DOHH2 (cell line): ENCODE measurements at regions not wholly inside any gene's neighbourhood (a gene's known extent, or its start where the extent isn't known, plus 50 kb on each side); places are given as distances from the start of the nearest gene placed in this dataset.

Source experiments
- H3F3A ChIP-seq: fragments of 200-600 bp; sonication (generic), shearing (Covaris generic); 2 replicates; pipeline ENCODE4 v1.6.0; 2016; ENCODE audit warnings: antibody characterized with exemption, mild to moderate bottlenecking; ENCODE audit not compliant: control insufficient read depth, insufficient read depth
- H3K27ac ChIP-seq: fragments of 200-600 bp; sonication (generic); 2 replicates; pipeline ENCODE4 v1.5.1; 2014; ENCODE audit warnings: low read depth, mild to moderate bottlenecking, low read length, moderate library complexity
- H3K27me3 ChIP-seq: fragments of 200-600 bp; sonication (generic); 2 replicates; pipeline ENCODE4 v1.6.1; 2014; ENCODE audit warnings: mild to moderate bottlenecking, low read length, mixed read lengths; ENCODE audit not compliant: control insufficient read depth
- H3K36me3 ChIP-seq: fragments of 200-600 bp; sonication (generic); 2 replicates; pipeline ENCODE4 v1.6.1; 2014; ENCODE audit warnings: mild to moderate bottlenecking, low read length, moderate library complexity, mixed read lengths; ENCODE audit not compliant: control insufficient read depth
- H3K4me1 ChIP-seq: fragments of 200-600 bp; sonication (generic); 2 replicates; pipeline ENCODE4 v1.6.1; 2014; ENCODE audit warnings: mild to moderate bottlenecking, low read length, mixed read lengths; ENCODE audit not compliant: control insufficient read depth
- H3K4me2 ChIP-seq: fragments of 200-600 bp; sonication (generic); 2 replicates; pipeline ENCODE4 v1.6.0; 2014; ENCODE audit warnings: mild to moderate bottlenecking, low read length, moderate library complexity
- H3K4me3 ChIP-seq: fragments of 200-600 bp; sonication (generic); 2 replicates; pipeline ENCODE4 v1.5.1; 2014; ENCODE audit warnings: mild to moderate bottlenecking, low read length, mixed read lengths
- H3K79me2 ChIP-seq: fragments of 200-600 bp; sonication (generic); 2 replicates; pipeline ENCODE4 v1.6.1; 2014; ENCODE audit warnings: mild to moderate bottlenecking, low read length, mixed read lengths; ENCODE audit not compliant: control insufficient read depth
- H3K9me2 ChIP-seq: fragments of 200-600 bp; sonication (generic); replicated peaks from 2 replicates; pipeline ENCODE4 v1.6.1; 2014; ENCODE audit warnings: mild to moderate bottlenecking, low read length, mixed read lengths; ENCODE audit not compliant: control insufficient read depth
- H3K9me3 ChIP-seq: fragments of 200-600 bp; sonication (generic); 2 replicates; pipeline ENCODE4 v1.6.1; 2014; ENCODE audit warnings: antibody characterized with exemption, low read length, mixed read lengths; ENCODE audit not compliant: control insufficient read depth, insufficient read depth
- H4K20me1 ChIP-seq: fragments of 200-600 bp; sonication (generic); 2 replicates; pipeline ENCODE4 v1.6.0; 2014; ENCODE audit warnings: low read depth, mild to moderate bottlenecking, antibody characterized with exemption, low read length, moderate library complexity; ENCODE audit not compliant: control insufficient read depth, insufficient read depth
- CTCF ChIP-seq: fragments of 200-600 bp; sonication (generic); IDR thresholded peaks from one replicate; pipeline ENCODE4 v1.5.1; 2014; ENCODE audit warnings: antibody characterized with exemption, mild to moderate bottlenecking, low read depth, low read length; ENCODE audit not compliant: poor library complexity, severe bottlenecking
- EZH2phosphoT487 ChIP-seq: fragments of 200-600 bp; sonication (generic); IDR thresholded peaks from 2 replicates; pipeline ENCODE4 v1.6.1; 2017; ENCODE audit warnings: borderline replicate concordance, mild to moderate bottlenecking, antibody characterized with exemption, low read length, moderate library complexity, mixed read lengths

GRCh38 chr10:65581426-65582026, 1344.3 kb upstream of the LRRTM3 start:
- H3K27ac ChIP-seq, result no peak overlapping the region
- H3F3A ChIP-seq, result no peaks in the 10 kb centered on the region
- no peaks in the 10 kb centered on the region for H3K4me1 ChIP-seq
- H3K79me2 ChIP-seq, result no peaks in the 10 kb centered on the region
- no peak overlapping the region for H3K4me3 ChIP-seq
- H3K4me2 ChIP-seq, result no peak overlapping the region
- no peaks in the 10 kb centered on the region for H3K36me3 ChIP-seq
- H3K9me3 ChIP-seq, result peaks cover 8% of the 10 kb centered on the region; the same call in 1 of the 2 replicates
- no peaks in the 10 kb centered on the region for H3K9me2 ChIP-seq
- TF ChIP-seq CTCF (no peak), EZH2phosphoT487 (no peak)
- no peaks in the 10 kb centered on the region for H4K20me1 ChIP-seq
- H3K27me3 ChIP-seq, result no peaks in the 10 kb centered on the region

GRCh38 chr10:65602182-65602865, 1323.5 kb upstream of the LRRTM3 start:
- H3K27ac ChIP-seq, result no peak overlapping the region
- no peaks in the 10 kb centered on the region for H3K27me3 ChIP-seq
- H4K20me1 ChIP-seq, result no peaks in the 10 kb centered on the region
- H3K4me2 ChIP-seq, result no peak overlapping the region
- no peaks in the 10 kb centered on the region for H3K79me2 ChIP-seq
- no peaks in the 10 kb centered on the region for H3F3A ChIP-seq
- no peak for TF ChIP-seq CTCF
- TF ChIP-seq EZH2phosphoT487, result no peak
- no peaks in the 10 kb centered on the region for H3K9me2 ChIP-seq
- H3K4me3 ChIP-seq, result no peak overlapping the region
- no peaks in the 10 kb centered on the region for H3K4me1 ChIP-seq
- H3K36me3 ChIP-seq, result no peaks in the 10 kb centered on the region
- no peaks in the 10 kb centered on the region for H3K9me3 ChIP-seq

- H3K4me3 ChIP-seq, result no peak overlapping the region
- H4K20me1 ChIP-seq, result no peaks in the 10 kb centered on the region
- no peaks in the 10 kb centered on the region for H3K79me2 ChIP-seq
- no peaks in the 10 kb centered on the region for H3K36me3 ChIP-seq
- H3K27ac ChIP-seq, result no peak overlapping the region
- no peaks in the 10 kb centered on the region for H3K27me3 ChIP-seq
- no peaks in the 10 kb centered on the region for H3K4me1 ChIP-seq
- no peaks in the 10 kb centered on the region for H3F3A ChIP-seq
- H3K9me3 ChIP-seq, result peaks cover 4% of the 10 kb centered on the region; the same call in 1 of the 2 replicates
- H3K4me2 ChIP-seq, result no peak overlapping the region
- TF ChIP-seq CTCF (no peak), EZH2phosphoT487 (no peak)
- H3K9me2 ChIP-seq, result no peaks in the 10 kb centered on the region
Measured at GRCh38 chr10:65611592-65611991, 1314.2 kb upstream of the LRRTM3 start.
